ENCODE measurements at regions not wholly inside any gene's neighbourhood (a gene's known extent, or its start where the extent isn't known, plus 50 kb on each side); places are given as distances from the start of the nearest gene placed in this dataset.

DNA sequence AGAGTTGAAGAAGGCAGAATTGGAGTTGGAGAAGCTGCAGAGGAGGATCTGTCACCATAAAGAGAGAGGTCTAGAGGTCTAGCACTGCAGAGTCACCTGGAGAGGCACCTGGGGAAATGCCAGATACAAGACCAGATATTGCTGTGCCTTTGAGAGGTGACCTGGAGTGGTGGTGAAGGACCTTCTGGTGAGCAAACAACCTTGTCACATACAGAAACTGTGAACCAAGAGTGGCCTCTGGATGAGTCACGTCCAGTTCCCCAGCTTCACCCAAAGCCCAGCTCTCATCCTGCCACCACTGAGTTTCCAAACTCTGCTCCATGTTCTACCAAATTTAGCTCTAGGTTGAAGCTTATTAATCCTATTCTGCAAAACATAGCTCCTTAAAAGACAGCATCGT is 131.1 kb upstream of the FBXL7 start:
- TF ChIP-seq, protein P1, sequence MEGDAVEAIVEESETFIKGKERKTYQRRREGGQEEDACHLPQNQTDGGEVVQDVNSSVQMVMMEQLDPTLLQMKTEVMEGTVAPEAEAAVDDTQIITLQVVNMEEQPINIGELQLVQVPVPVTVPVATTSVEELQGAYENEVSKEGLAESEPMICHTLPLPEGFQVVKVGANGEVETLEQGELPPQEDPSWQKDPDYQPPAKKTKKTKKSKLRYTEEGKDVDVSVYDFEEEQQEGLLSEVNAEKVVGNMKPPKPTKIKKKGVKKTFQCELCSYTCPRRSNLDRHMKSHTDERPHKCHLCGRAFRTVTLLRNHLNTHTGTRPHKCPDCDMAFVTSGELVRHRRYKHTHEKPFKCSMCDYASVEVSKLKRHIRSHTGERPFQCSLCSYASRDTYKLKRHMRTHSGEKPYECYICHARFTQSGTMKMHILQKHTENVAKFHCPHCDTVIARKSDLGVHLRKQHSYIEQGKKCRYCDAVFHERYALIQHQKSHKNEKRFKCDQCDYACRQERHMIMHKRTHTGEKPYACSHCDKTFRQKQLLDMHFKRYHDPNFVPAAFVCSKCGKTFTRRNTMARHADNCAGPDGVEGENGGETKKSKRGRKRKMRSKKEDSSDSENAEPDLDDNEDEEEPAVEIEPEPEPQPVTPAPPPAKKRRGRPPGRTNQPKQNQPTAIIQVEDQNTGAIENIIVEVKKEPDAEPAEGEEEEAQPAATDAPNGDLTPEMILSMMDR (conservative IDR thresholded peaks at IDR 0.05; ENCODE audit: low read depth, low read length) = no peak
- TF ChIP-seq EZH2 (IDR thresholded peaks at IDR 0.05; ENCODE audit: borderline replicate concordance, low read depth, low read length, poor library complexity, severe bottlenecking) = no peak
